H1 (cell line): ENCODE measurements at regions not wholly inside any gene's neighbourhood (a gene's known extent, or its start where the extent isn't known, plus 50 kb on each side); places are given as distances from the start of the nearest gene placed in this dataset.
A peak's percentile ranks its signal among the peaks of the same experiment; 100 is the strongest.

Source experiments
- CTCF ChIA-PET: fragments of 300-600 bp; sonication (Branson Sonifier 250); formaldehyde crosslinking; loops from one replicate; lab custom pipeline; 2021; ENCODE audit not compliant: partially characterized antibody; lab: Charles Lee
- POLR2A ChIA-PET: fragments of 300-600 bp; sonication (Branson Sonifier 250); formaldehyde crosslinking; loops from one replicate; lab custom pipeline; 2021; ENCODE audit warnings: inconsistent platforms; ENCODE audit not compliant: partially characterized antibody; lab: Charles Lee
- DNase-seq, 2 experiments: peaks; one replicate each; pipeline versions ENCODE4 v3.0.0 to v3.0.0-alpha.2; 2010 to 2022; ENCODE audit warnings: low spot score in 2 of 2, low read depth in 1 of 2, mixed read lengths in 1 of 2
- FAIRE-seq: peaks from 2 replicates; lab custom pipeline; 2011; peaks lifted over from hg19 to GRCh38; lab: Jason Lieb, UNC
- H2AFZ ChIP-seq: 2 replicates; pipeline ENCODE4 v1.8.1; 2012; ENCODE audit warnings: low read length, inconsistent platforms
- H2AK5ac ChIP-seq: 2 replicates; pipeline ENCODE4 v1.6.1; 2013; ENCODE audit warnings: low read depth, low read length
- H2BK120ac ChIP-seq: replicated peaks from 2 replicates; pipeline ENCODE3; 2013; ENCODE audit warnings: low read depth, low read length, inconsistent platforms
- H2BK12ac ChIP-seq: 2 replicates; pipeline ENCODE4 v1.6.1; 2013; ENCODE audit warnings: low read depth, low read length
- H2BK15ac ChIP-seq: 2 replicates; pipeline ENCODE4 v1.6.1; 2013; ENCODE audit warnings: low read length
- H2BK20ac ChIP-seq: 2 replicates; pipeline ENCODE4 v1.6.1; 2013; ENCODE audit warnings: low read length
- H2BK5ac ChIP-seq: 2 replicates; pipeline ENCODE4 v1.6.1; 2013; ENCODE audit warnings: low read depth, low read length
- H3K14ac ChIP-seq: 2 replicates; pipeline ENCODE4 v1.6.1; 2013; ENCODE audit warnings: inconsistent platforms; ENCODE audit not compliant: insufficient read length
- H3K18ac ChIP-seq: 2 replicates; pipeline ENCODE4 v1.6.1; 2013; ENCODE audit warnings: low read length; ENCODE audit errors: extremely low read depth
- H3K23ac ChIP-seq: 2 replicates; pipeline ENCODE4 v1.6.1; 2013; ENCODE audit warnings: inconsistent platforms; ENCODE audit not compliant: insufficient read length
- H3K23me2 ChIP-seq: 2 replicates; pipeline ENCODE4 v1.6.1; 2013; ENCODE audit warnings: low read depth, low read length
- H3K27ac ChIP-seq: 2 replicates; pipeline ENCODE4 v1.6.1; 2011; ENCODE audit warnings: low read depth, low read length, inconsistent platforms
- H3K27me3 ChIP-seq, 4 experiments: replicated peaks in 1 of 4; 1 replicate in 1 of 4; 2 replicates in 3 of 4; pipeline versions ENCODE4 v1.6.1 to v1.8.1; 2011 to 2013; ENCODE audit warnings: low read length in 3 of 4, mild to moderate bottlenecking in 3 of 4, inconsistent platforms in 2 of 4, mixed read lengths in 2 of 4, moderate library complexity in 1 of 4; ENCODE audit not compliant: control insufficient read depth in 3 of 4, insufficient read depth in 3 of 4; ENCODE audit errors: extremely low read depth in 1 of 4
- H3K36me3 ChIP-seq, 4 experiments: 2 replicates each; pipeline versions ENCODE4 v1.6.1 to v1.8.1; 2011 to 2013; ENCODE audit warnings: mild to moderate bottlenecking in 4 of 4, low read length in 3 of 4, moderate library complexity in 2 of 4, control low read depth in 1 of 4, inconsistent platforms in 1 of 4; ENCODE audit not compliant: insufficient read depth in 4 of 4, control insufficient read depth in 2 of 4
- H3K4ac ChIP-seq: replicated peaks from 2 replicates; pipeline ENCODE3; 2013; ENCODE audit warnings: low read length, low read depth, mixed read lengths, inconsistent platforms; ENCODE audit not compliant: insufficient read length
- H3K4me1 ChIP-seq, 4 experiments: replicated peaks in 1 of 4; 1 replicate in 1 of 4; 2 replicates in 3 of 4; pipeline versions ENCODE4 v1.6.1 to v1.8.1; 2011 to 2013; ENCODE audit warnings: low read length in 3 of 4, inconsistent platforms in 2 of 4, mixed read lengths in 1 of 4; ENCODE audit not compliant: insufficient read depth in 4 of 4, control insufficient read depth in 3 of 4
- H3K4me2 ChIP-seq, 2 experiments: 2 replicates each; pipeline versions ENCODE4 v1.6.1 to v1.8.1; 2011 to 2013; ENCODE audit warnings: low read depth in 2 of 2, low read length in 2 of 2, control low read depth in 1 of 2, inconsistent platforms in 1 of 2, mild to moderate bottlenecking in 1 of 2; ENCODE audit not compliant: insufficient read depth in 1 of 2
- H3K4me3 ChIP-seq, 4 experiments: fragments of 200-600, 300-600 bp in 1 of 4; sonication (generic), shearing (Covaris generic), sonication (Bioruptor Twin) in 1 of 4; 2 replicates each; pipeline versions ENCODE4 v1.5.1 to v1.8.1; 2011 to 2016; ENCODE audit warnings: low read length in 4 of 4, low read depth in 3 of 4, control low read depth in 2 of 4, inconsistent platforms in 2 of 4, mild to moderate bottlenecking in 2 of 4, mixed read lengths in 1 of 4, moderate library complexity in 1 of 4; ENCODE audit not compliant: insufficient read depth in 2 of 4; ENCODE audit errors: extremely low read depth in 1 of 4
- H3K56ac ChIP-seq: replicated peaks from 2 replicates; pipeline ENCODE3; 2013; ENCODE audit warnings: low read depth, mild to moderate bottlenecking, mixed read lengths, low read length, inconsistent platforms; ENCODE audit not compliant: insufficient read length
- H3K79me1 ChIP-seq: 2 replicates; pipeline ENCODE4 v1.6.1; 2013; ENCODE audit warnings: low read depth, low read length, control low read depth
- H3K79me2 ChIP-seq, 2 experiments: 2 replicates each; pipeline versions ENCODE4 v1.6.1 to v1.8.1; 2012 to 2013; ENCODE audit warnings: low read length in 2 of 2, mild to moderate bottlenecking in 2 of 2, inconsistent platforms in 1 of 2; ENCODE audit not compliant: insufficient read depth in 2 of 2, control insufficient read depth in 1 of 2
- H3K9ac ChIP-seq, 4 experiments: replicated peaks in 1 of 4; 1 replicate in 1 of 4; 2 replicates in 3 of 4; pipeline versions ENCODE4 v1.6.1 to v1.8.1; 2011 to 2013; ENCODE audit warnings: low read depth in 3 of 4, low read length in 3 of 4, control low read depth in 2 of 4, mild to moderate bottlenecking in 2 of 4, moderate library complexity in 2 of 4, inconsistent platforms in 1 of 4; ENCODE audit errors: extremely low read depth in 1 of 4
- H3K9me3 ChIP-seq, 2 experiments: 2 replicates each; pipeline versions ENCODE4 v1.6.1 to v1.8.1; 2012 to 2013; ENCODE audit warnings: mild to moderate bottlenecking in 2 of 2, moderate library complexity in 2 of 2, control low read depth in 1 of 2, inconsistent platforms in 1 of 2, low read depth in 1 of 2, low read length in 1 of 2, mixed read lengths in 1 of 2; ENCODE audit not compliant: insufficient read depth in 2 of 2
- H4K20me1 ChIP-seq, 2 experiments: replicated peaks in 1 of 2; 2 replicates each; pipeline versions ENCODE3 to v1.8.1; 2011 to 2013; ENCODE audit warnings: inconsistent platforms in 2 of 2, low read length in 2 of 2, mild to moderate bottlenecking in 1 of 2; ENCODE audit not compliant: insufficient read depth in 2 of 2, control insufficient read depth in 1 of 2
- H4K5ac ChIP-seq: 2 replicates; pipeline ENCODE4 v1.6.1; 2013; ENCODE audit warnings: low read length, low read depth, mixed read lengths, inconsistent platforms; ENCODE audit not compliant: insufficient read length
- H4K8ac ChIP-seq: 2 replicates; pipeline ENCODE4 v1.8.0; 2013; ENCODE audit warnings: mild to moderate bottlenecking, moderate library complexity, low read length, inconsistent platforms; ENCODE audit not compliant: insufficient read depth; ENCODE audit errors: extremely low read depth
- H4K91ac ChIP-seq: replicated peaks from 2 replicates; pipeline ENCODE3; 2013; ENCODE audit warnings: low read length, mixed read lengths, inconsistent platforms; ENCODE audit not compliant: insufficient read length
- KDM1A ChIP-seq: fragments of 200-600, 300-600 bp; sonication (generic); IDR thresholded peaks from 2 replicates; pipeline ENCODE4 v1.7.1; 2016; ENCODE audit warnings: mild to moderate bottlenecking, low read length, borderline replicate concordance
- POLR2AphosphoS5 ChIP-seq: IDR thresholded peaks from 2 replicates; pipeline ENCODE4 v1.6.1; 2011; ENCODE audit warnings: low read depth, low read length
- SIN3A ChIP-seq, 2 experiments: IDR thresholded peaks in 1 of 2; conservative IDR thresholded peaks in 1 of 2; 2 replicates each; pipeline ENCODE4 v1.6.1; 2011 to 2012; ENCODE audit warnings: low read length in 2 of 2, improper control_type of control experiment in 1 of 2, low read depth in 1 of 2, mild to moderate bottlenecking in 1 of 2
- SIX5 ChIP-seq: IDR thresholded peaks from 2 replicates; pipeline ENCODE4 v1.6.1; 2011; ENCODE audit warnings: mild to moderate bottlenecking, low read depth, low read length
- YY1 ChIP-seq: IDR thresholded peaks from 2 replicates; pipeline ENCODE4 v1.6.1; 2011; ENCODE audit warnings: low read depth, mild to moderate bottlenecking, low read length
- WGBS, 2 experiments: shearing (Covaris generic) in 1 of 2; methylation state at CpG; one replicate each; pipeline versions ENCODE4 v1.1.6 to v1.1.7; 2013 to 2015; ENCODE audit warnings: low lambda C conversion rate in 2 of 2, mixed read lengths in 2 of 2, inconsistent platforms in 1 of 2, low coverage in 1 of 2, missing lambda C conversion rate in 1 of 2; ENCODE audit not compliant: insufficient replicate concordance in 2 of 2, insufficient coverage in 1 of 2, insufficient read length in 1 of 2; ENCODE audit errors: extremely low coverage in 1 of 2, missing lambda C conversion rate in 1 of 2; 5-methylcytosine and 5-hydroxymethylcytosine counted together

DNA sequence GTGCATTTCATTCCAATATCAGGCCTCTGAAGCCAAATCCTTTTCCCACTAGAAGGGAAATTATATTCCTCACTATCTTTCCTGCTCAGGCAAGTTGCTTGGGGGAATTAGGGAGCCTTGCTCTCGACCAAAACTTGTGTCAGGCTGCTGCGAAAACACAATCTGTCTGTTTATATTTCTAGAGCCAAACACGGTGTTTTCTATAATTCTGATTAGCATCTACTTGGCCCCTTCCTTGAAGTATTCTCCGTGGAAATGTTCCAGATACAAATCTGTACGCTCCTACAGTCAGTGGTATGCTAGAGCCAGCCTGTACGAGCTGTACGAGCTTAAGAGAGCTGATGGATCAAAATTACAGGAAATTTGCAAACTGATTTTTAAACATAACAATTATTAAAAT is 299.3 kb upstream of the SALL1 start:
- no peaks in the 10 kb centered on the region for H3K79me2 ChIP-seq
- no peaks in the 10 kb centered on the region for H3K4me1 ChIP-seq
- no peak overlapping the region for H3K4ac ChIP-seq
- no peak overlapping the region for H3K23ac ChIP-seq
- WGBS, 2 experiments, result 89% methylated on average over 7 of the region's 7 CpGs; no CpG with 5 or more reads in 1 of the 2 experiments
- no peak overlapping the region for H3K56ac ChIP-seq
- H2BK20ac ChIP-seq, result no peak overlapping the region
- no peak overlapping the region for H4K5ac ChIP-seq
- DNase-seq (no peak), FAIRE-seq (no peak)
- no peak overlapping the region for H3K9ac ChIP-seq
- no peaks in the 10 kb centered on the region for H3K79me1 ChIP-seq
- H3K9me3 ChIP-seq, result no peaks in the 10 kb centered on the region
- no peak overlapping the region for H2BK120ac ChIP-seq
- POLR2A ChIA-PET, result no interaction called here
- H2BK15ac ChIP-seq, result no peak overlapping the region
- no peak overlapping the region for H3K4me3 ChIP-seq
- no peak overlapping the region for H2BK5ac ChIP-seq
- H2BK12ac ChIP-seq, result no peak overlapping the region
- H3K27ac ChIP-seq, result no peak overlapping the region
- H3K4me2 ChIP-seq, result no peak overlapping the region
- CTCF ChIA-PET, result no interaction called here
- no peak overlapping the region for H3K14ac ChIP-seq
- H3K36me3 ChIP-seq, result no peaks in the 10 kb centered on the region
- no peaks in the 10 kb centered on the region for H4K20me1 ChIP-seq
- no peaks in the 10 kb centered on the region for H3K23me2 ChIP-seq
- no peak overlapping the region for H4K91ac ChIP-seq
- H3K27me3 ChIP-seq, result no peaks in the 10 kb centered on the region
- H3K18ac ChIP-seq, result no peak overlapping the region
- no peak overlapping the region for H4K8ac ChIP-seq
- H2AFZ ChIP-seq, result 0 out of 2 replicates have a peak overlapping the region, but pooled peaks have one; percentile 41
- H2AK5ac ChIP-seq, result no peak overlapping the region
- TF ChIP-seq POLR2AphosphoS5, result no peak
- TF ChIP-seq SIX5, result no peak
- no peak for TF ChIP-seq SIN3A (conservative IDR thresholded peaks at IDR 0.05 in 1 of 2, IDR thresholded peaks at IDR 0.05 in 1 of 2; ENCODE audit: low read depth in 1 of 2, low read length in 2 of 2)
- no peak for TF ChIP-seq KDM1A
- no peak for TF ChIP-seq YY1
